DOHH2 (cell line): ENCODE measurements at regions not wholly inside any gene's neighbourhood (a gene's known extent, or its start where the extent isn't known, plus 50 kb on each side); places are given as distances from the start of the nearest gene placed in this dataset.

Source experiments
- H3F3A ChIP-seq: fragments of 200-600 bp; sonication (generic), shearing (Covaris generic); 2 replicates; pipeline ENCODE4 v1.6.0; 2016; ENCODE audit warnings: antibody characterized with exemption, mild to moderate bottlenecking; ENCODE audit not compliant: control insufficient read depth, insufficient read depth
- H3K27ac ChIP-seq: fragments of 200-600 bp; sonication (generic); 2 replicates; pipeline ENCODE4 v1.5.1; 2014; ENCODE audit warnings: low read depth, mild to moderate bottlenecking, low read length, moderate library complexity
- H3K27me3 ChIP-seq: fragments of 200-600 bp; sonication (generic); 2 replicates; pipeline ENCODE4 v1.6.1; 2014; ENCODE audit warnings: mild to moderate bottlenecking, low read length, mixed read lengths; ENCODE audit not compliant: control insufficient read depth
- H3K36me3 ChIP-seq: fragments of 200-600 bp; sonication (generic); 2 replicates; pipeline ENCODE4 v1.6.1; 2014; ENCODE audit warnings: mild to moderate bottlenecking, low read length, moderate library complexity, mixed read lengths; ENCODE audit not compliant: control insufficient read depth
- H3K4me1 ChIP-seq: fragments of 200-600 bp; sonication (generic); 2 replicates; pipeline ENCODE4 v1.6.1; 2014; ENCODE audit warnings: mild to moderate bottlenecking, low read length, mixed read lengths; ENCODE audit not compliant: control insufficient read depth
- H3K4me2 ChIP-seq: fragments of 200-600 bp; sonication (generic); 2 replicates; pipeline ENCODE4 v1.6.0; 2014; ENCODE audit warnings: mild to moderate bottlenecking, low read length, moderate library complexity
- H3K4me3 ChIP-seq: fragments of 200-600 bp; sonication (generic); 2 replicates; pipeline ENCODE4 v1.5.1; 2014; ENCODE audit warnings: mild to moderate bottlenecking, low read length, mixed read lengths
- H3K79me2 ChIP-seq: fragments of 200-600 bp; sonication (generic); 2 replicates; pipeline ENCODE4 v1.6.1; 2014; ENCODE audit warnings: mild to moderate bottlenecking, low read length, mixed read lengths; ENCODE audit not compliant: control insufficient read depth
- H3K9me2 ChIP-seq: fragments of 200-600 bp; sonication (generic); replicated peaks from 2 replicates; pipeline ENCODE4 v1.6.1; 2014; ENCODE audit warnings: mild to moderate bottlenecking, low read length, mixed read lengths; ENCODE audit not compliant: control insufficient read depth
- H3K9me3 ChIP-seq: fragments of 200-600 bp; sonication (generic); 2 replicates; pipeline ENCODE4 v1.6.1; 2014; ENCODE audit warnings: antibody characterized with exemption, low read length, mixed read lengths; ENCODE audit not compliant: control insufficient read depth, insufficient read depth
- H4K20me1 ChIP-seq: fragments of 200-600 bp; sonication (generic); 2 replicates; pipeline ENCODE4 v1.6.0; 2014; ENCODE audit warnings: low read depth, mild to moderate bottlenecking, antibody characterized with exemption, low read length, moderate library complexity; ENCODE audit not compliant: control insufficient read depth, insufficient read depth
- CTCF ChIP-seq: fragments of 200-600 bp; sonication (generic); IDR thresholded peaks from one replicate; pipeline ENCODE4 v1.5.1; 2014; ENCODE audit warnings: antibody characterized with exemption, mild to moderate bottlenecking, low read depth, low read length; ENCODE audit not compliant: poor library complexity, severe bottlenecking
- EZH2phosphoT487 ChIP-seq: fragments of 200-600 bp; sonication (generic); IDR thresholded peaks from 2 replicates; pipeline ENCODE4 v1.6.1; 2017; ENCODE audit warnings: borderline replicate concordance, mild to moderate bottlenecking, antibody characterized with exemption, low read length, moderate library complexity, mixed read lengths

DNA sequence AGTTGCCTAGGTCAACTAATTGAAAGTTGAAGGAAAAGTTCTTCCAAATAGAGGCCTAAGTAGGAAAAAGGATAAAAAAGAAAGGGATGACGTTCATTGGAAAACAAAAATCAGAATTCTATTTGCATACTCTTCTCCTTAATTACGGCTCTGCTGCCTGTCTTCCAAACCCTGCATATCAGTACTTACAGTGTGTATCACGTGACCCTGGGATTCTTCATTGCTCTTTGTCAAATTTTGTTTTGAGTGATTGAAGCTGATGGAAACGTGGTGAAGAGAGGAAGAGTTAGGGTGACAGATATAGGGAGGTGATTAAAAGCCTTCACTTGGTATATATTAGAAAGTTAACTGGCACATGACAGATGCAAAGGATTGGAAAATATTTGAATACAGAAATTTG is 97.9 kb downstream of the ZNF92 start:
- Histone ChIP-seq H3K4me2 (no peak overlapping the region), H3K4me3 (peak overlapping the region; percentile 11; the same call in 1 of the 2 replicates), H3K9me3 (peaks cover 61% of the 10 kb centered on the region), H3K27me3 (no peaks in the 10 kb centered on the region), H3K27ac (no peak overlapping the region), H3F3A (peaks cover 11% of the 10 kb centered on the region), H3K36me3 (peaks cover 50% of the 10 kb centered on the region), H3K79me2 (peaks cover 5% of the 10 kb centered on the region), H4K20me1 (no peaks in the 10 kb centered on the region), H3K9me2 (no peaks in the 10 kb centered on the region), H3K4me1 (peaks cover 54% of the 10 kb centered on the region)
- TF ChIP-seq CTCF, result no peak
- TF ChIP-seq EZH2phosphoT487, result no peak

- H3K27ac ChIP-seq, result peak overlapping the region; percentile 93
- peaks cover 16% of the 10 kb centered on the region for H3K79me2 ChIP-seq
- H3K9me2 ChIP-seq, result no peaks in the 10 kb centered on the region
- H3K9me3 ChIP-seq, result peaks cover 88% of the 10 kb centered on the region
- H3F3A ChIP-seq, result peaks cover 11% of the 10 kb centered on the region
- peaks cover 68% of the 10 kb centered on the region for H3K4me1 ChIP-seq
- peaks cover 85% of the 10 kb centered on the region for H3K36me3 ChIP-seq
- peak overlapping the region; percentile 70 for H3K4me3 ChIP-seq
- H3K27me3 ChIP-seq, result no peaks in the 10 kb centered on the region
- TF ChIP-seq EZH2phosphoT487 (no peak), CTCF (no peak)
- H3K4me2 ChIP-seq, result peak overlapping the region; percentile 73
- no peaks in the 10 kb centered on the region for H4K20me1 ChIP-seq
Observed at GRCh38 chr7:65475040-65475726, 101.5 kb downstream of the ZNF92 start.

DNA sequence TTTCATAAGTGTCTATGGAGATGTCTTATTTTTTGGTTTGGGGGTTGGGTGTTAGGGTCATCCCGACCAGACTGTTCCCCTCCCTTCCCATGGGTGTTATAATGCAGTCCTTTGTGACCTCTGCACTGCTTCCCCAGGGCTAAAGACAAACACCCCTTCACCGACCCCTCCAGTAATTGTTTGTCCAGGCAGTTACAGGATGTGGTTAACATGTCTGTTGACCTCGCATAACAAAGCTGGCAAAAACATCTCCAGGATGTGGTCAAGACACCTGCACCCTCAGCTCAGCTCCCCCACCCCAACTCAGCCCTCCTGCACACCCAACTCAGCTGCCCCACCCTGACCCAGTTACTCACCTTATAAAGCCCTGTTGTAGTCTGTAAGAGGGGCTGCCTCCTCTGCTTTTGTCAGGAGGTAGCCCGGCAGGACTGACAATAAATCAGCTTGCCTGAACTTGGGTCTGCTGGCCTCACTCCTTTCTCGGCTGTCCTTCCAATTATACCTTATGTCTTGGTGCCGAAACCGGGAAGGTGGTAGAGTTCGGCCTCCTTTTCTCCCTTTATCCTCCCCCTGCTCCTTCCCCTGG is 102.2 kb downstream of the ZNF92 start:
- TF ChIP-seq EZH2phosphoT487 (no peak), CTCF (no peak)
- H3K36me3 ChIP-seq, result peaks cover 87% of the 10 kb centered on the region
- H3K27me3 ChIP-seq, result no peaks in the 10 kb centered on the region
- H3K9me2 ChIP-seq, result no peaks in the 10 kb centered on the region
- H3K79me2 ChIP-seq, result peaks cover 16% of the 10 kb centered on the region
- H3F3A ChIP-seq, result peaks cover 11% of the 10 kb centered on the region
- H3K9me3 ChIP-seq, result peaks cover 89% of the 10 kb centered on the region
- peaks cover 65% of the 10 kb centered on the region for H3K4me1 ChIP-seq
- peak overlapping the region; percentile 93 for H3K27ac ChIP-seq
- H3K4me2 ChIP-seq, result peak overlapping the region; percentile 73
- H4K20me1 ChIP-seq, result no peaks in the 10 kb centered on the region
- peak overlapping the region; percentile 70 for H3K4me3 ChIP-seq
